PC-9 (cell line): ENCODE measurements at regions not wholly inside any gene's neighbourhood (a gene's known extent, or its start where the extent isn't known, plus 50 kb on each side); places are given as distances from the start of the nearest gene placed in this dataset.

Experiments used
- BruUV-seq: library from RNA; stranded (reverse); fragments of 400-500 nt; replicated peaks from 2 replicates; lab custom pipeline; 2021; lab: Mats Ljungman, UMichigan
- CTCF ChIA-PET: fragments of 300-600 bp; sonication (Branson Sonifier 250); formaldehyde crosslinking; loops from one replicate; lab custom pipeline; 2022; ENCODE audit warnings: antibody characterized with exemption; lab: Charles Lee
- POLR2A ChIA-PET: fragments of 300-600 bp; sonication (Branson Sonifier 250); formaldehyde crosslinking; loops from one replicate; lab custom pipeline; 2022; ENCODE audit warnings: antibody characterized with exemption; ENCODE audit not compliant: unreplicated experiment; lab: Charles Lee
- DNase-seq, 2 experiments: peaks; one replicate each; pipeline versions ENCODE4 v3.0.0 to v3.0.0-alpha.2; 2015 to 2022; ENCODE audit warnings: mixed read lengths in 1 of 2
- H2AFZ ChIP-seq: fragments of 200-600 bp; sonication (generic); 2 replicates; pipeline ENCODE4 v1.8.1; 2017; ENCODE audit warnings: antibody characterized with exemption
- H3F3A ChIP-seq: fragments of 200-600 bp; sonication (generic); 2 replicates; pipeline ENCODE4 v1.8.1; 2017; ENCODE audit warnings: antibody characterized with exemption, mild to moderate bottlenecking, low read depth; ENCODE audit not compliant: insufficient read depth
- H3K27ac ChIP-seq: fragments of 200-600 bp; sonication (generic); 2 replicates; pipeline ENCODE4 v1.6.1; 2016; ENCODE audit warnings: mixed run types
- H3K27me3 ChIP-seq: fragments of 200-600 bp; sonication (generic); 2 replicates; pipeline ENCODE4 v1.6.1; 2016; ENCODE audit warnings: low read depth, mixed run types; ENCODE audit not compliant: insufficient read depth
- H3K36me3 ChIP-seq: fragments of 200-600 bp; sonication (generic); 2 replicates; pipeline ENCODE4 v1.6.1; 2016; ENCODE audit warnings: low read depth, mixed run types
- H3K4me1 ChIP-seq: fragments of 200-600 bp; sonication (generic); replicated peaks from 2 replicates; pipeline ENCODE4 v1.6.1; 2016; ENCODE audit warnings: mixed run types; ENCODE audit not compliant: insufficient read depth
- H3K4me2 ChIP-seq: fragments of 200-600 bp; sonication (generic); 2 replicates; pipeline ENCODE4 v1.6.1; 2017; ENCODE audit warnings: mixed run types
- H3K4me3 ChIP-seq: fragments of 200-600 bp; sonication (generic); 2 replicates; pipeline ENCODE4 v1.6.1; 2016; ENCODE audit warnings: mixed run types
- H3K79me2 ChIP-seq: fragments of 200-600 bp; sonication (generic); 2 replicates; pipeline ENCODE4 v1.6.1; 2017; ENCODE audit warnings: low read depth, mixed run types
- H3K9me2 ChIP-seq: fragments of 200-600 bp; sonication (generic); 2 replicates; pipeline ENCODE4 v1.8.1; 2017; ENCODE audit warnings: mild to moderate bottlenecking; ENCODE audit not compliant: insufficient read depth
- H3K9me3 ChIP-seq: fragments of 200-600 bp; sonication (generic); 2 replicates; pipeline ENCODE4 v1.8.1; 2016; ENCODE audit warnings: low read depth; ENCODE audit not compliant: insufficient read depth
- H4K20me1 ChIP-seq: fragments of 200-600 bp; sonication (generic); 2 replicates; pipeline ENCODE4 v1.8.1; 2017; ENCODE audit not compliant: insufficient read depth
- CTCF ChIP-seq: fragments of 200-600 bp; sonication (generic); conservative IDR thresholded peaks from 2 replicates; pipeline ENCODE4 v1.6.1; 2017; ENCODE audit warnings: mixed run types, antibody characterized with exemption, mild to moderate bottlenecking, moderate library complexity
- EZH2 ChIP-seq: fragments of 200-600 bp; sonication (generic); IDR thresholded peaks from 2 replicates; pipeline ENCODE4 v1.8.0; 2017; ENCODE audit warnings: antibody characterized with exemption, low read depth
- intact Hi-C: fragments of 100-400 bp; cut with micrococcal nuclease; formaldehyde crosslinking; loops from one replicate; pipeline ENCODE4 v1.10.0; 2022; ENCODE audit not compliant: unreplicated experiment

- no peak for TF ChIP-seq EZH2
- TF ChIP-seq CTCF: no peak
- H3K27ac ChIP-seq: no peak overlapping the region
- no TSS peak for BruUV-seq
- no peaks in the 10 kb centered on the region for H3K36me3 ChIP-seq
- DNase-seq: no peak
- no peak overlapping the region for H3K4me3 ChIP-seq
- no peak overlapping the region for H2AFZ ChIP-seq
- H3K9me2 ChIP-seq: no peaks in the 10 kb centered on the region
- H4K20me1 ChIP-seq: no peaks in the 10 kb centered on the region
- no peaks in the 10 kb centered on the region for H3K79me2 ChIP-seq
- no peaks in the 10 kb centered on the region for H3K27me3 ChIP-seq
- intact Hi-C loops: no loop called here
- ChIA-PET CTCF (no interaction called here), POLR2A (no interaction called here)
- no peak overlapping the region for H3K4me2 ChIP-seq
- no peaks in the 10 kb centered on the region for H3F3A ChIP-seq
- H3K9me3 ChIP-seq: no peaks in the 10 kb centered on the region
- no peaks in the 10 kb centered on the region for H3K4me1 ChIP-seq
Observed at GRCh38 chr5:87562068-87562467, 149.3 kb upstream of the CCNH start.

GRCh38 chr5:87560528-87560927 lies 147.8 kb upstream of the CCNH start:
- ChIA-PET CTCF (no interaction called here), POLR2A (no interaction called here)
- H3K4me3 ChIP-seq: no peak overlapping the region
- H3K79me2 ChIP-seq: no peaks in the 10 kb centered on the region
- H3K9me2 ChIP-seq: no peaks in the 10 kb centered on the region
- H3K36me3 ChIP-seq: no peaks in the 10 kb centered on the region
- no peak overlapping the region for H2AFZ ChIP-seq
- H3F3A ChIP-seq: no peaks in the 10 kb centered on the region
- no peaks in the 10 kb centered on the region for H3K9me3 ChIP-seq
- DNase-seq: no peak
- TF ChIP-seq EZH2 (no peak), CTCF (no peak)
- H3K27ac ChIP-seq: no peak overlapping the region
- no peak overlapping the region for H3K4me2 ChIP-seq
- H3K27me3 ChIP-seq: no peaks in the 10 kb centered on the region
- H4K20me1 ChIP-seq: no peaks in the 10 kb centered on the region
- no TSS peak for BruUV-seq
- H3K4me1 ChIP-seq: no peaks in the 10 kb centered on the region
- intact Hi-C loops: no loop called here

- CTCF ChIA-PET: no interaction called here
- H3K27me3 ChIP-seq: no peaks in the 10 kb centered on the region
- H2AFZ ChIP-seq: no peak overlapping the region
- H3K9me3 ChIP-seq: no peaks in the 10 kb centered on the region
- no peak for DNase-seq
- H3K4me1 ChIP-seq: no peaks in the 10 kb centered on the region
- H3K27ac ChIP-seq: no peak overlapping the region
- H3K79me2 ChIP-seq: no peaks in the 10 kb centered on the region
- intact Hi-C loops: no loop called here
- no peaks in the 10 kb centered on the region for H3F3A ChIP-seq
- POLR2A ChIA-PET: no interaction called here
- no TSS peak for BruUV-seq
- no peaks in the 10 kb centered on the region for H4K20me1 ChIP-seq
- no peaks in the 10 kb centered on the region; the same call in 1 of the 2 replicates for H3K9me2 ChIP-seq
- TF ChIP-seq EZH2: no peak
- TF ChIP-seq CTCF: no peak
- H3K36me3 ChIP-seq: no peaks in the 10 kb centered on the region
- no peak overlapping the region for H3K4me3 ChIP-seq
- H3K4me2 ChIP-seq: no peak overlapping the region
Observed at GRCh38 chr5:87551911-87552310, 139.2 kb upstream of the CCNH start.
